Ramos (cell line): ENCODE measurements at regions not wholly inside any gene's neighbourhood (a gene's known extent, or its start where the extent isn't known, plus 50 kb on each side); places are given as distances from the start of the nearest gene placed in this dataset.
"Not testable (repeated sequence)": the region's sequence is repeated elsewhere in the genome, so short reads cannot be mapped to it uniquely, and the experiment has no call there.

Experiments
- in situ Hi-C: fragments of 300-500 bp; cut with MboI; formaldehyde crosslinking; loops from one replicate; pipeline ENCODE4 v1.14.3; 2022; ENCODE audit warnings: low sequenced_read_pairs; ENCODE audit not compliant: unreplicated experiment

DNA sequence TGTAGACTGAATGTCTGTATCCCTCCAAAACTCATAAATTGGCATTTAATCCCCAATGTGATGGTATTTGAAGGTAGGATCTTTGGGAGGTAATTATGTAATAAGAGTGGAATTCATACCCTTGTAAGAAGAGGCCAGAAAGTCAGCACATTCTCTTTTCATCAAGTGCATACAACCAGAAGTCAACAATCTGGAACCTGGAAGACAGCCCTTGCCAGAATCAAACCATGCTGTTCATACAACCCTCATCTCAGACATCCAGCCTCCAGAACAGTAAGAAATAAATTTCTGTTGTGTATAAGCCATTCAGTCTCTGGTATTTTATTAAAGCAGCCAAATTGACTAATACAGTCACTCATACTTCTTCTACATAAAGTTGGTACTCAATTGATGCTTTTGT lies 481.0 kb upstream of the SOX9 start:
- in situ Hi-C loops = no loop called here

DNA sequence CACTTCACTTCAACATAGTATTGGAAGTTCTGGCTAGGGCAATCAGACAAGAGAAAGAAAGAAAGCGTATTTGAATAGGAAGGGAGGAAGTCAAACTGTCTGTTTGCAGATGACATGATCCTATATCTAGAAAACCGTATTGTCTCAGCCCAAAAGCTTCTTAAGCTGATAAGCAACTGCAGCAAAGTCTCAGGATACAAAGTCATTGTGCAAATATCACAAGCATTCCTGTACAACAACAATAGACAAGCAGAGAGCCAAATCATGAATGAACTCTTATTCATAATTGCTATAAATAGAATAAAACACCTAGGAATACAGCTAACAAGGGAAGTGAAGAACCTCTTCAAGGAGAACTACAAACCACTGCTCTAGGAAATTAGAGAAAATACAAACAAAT lies 473.9 kb upstream of the SOX9 start:
- in situ Hi-C loops = not testable (repeated sequence)

DNA sequence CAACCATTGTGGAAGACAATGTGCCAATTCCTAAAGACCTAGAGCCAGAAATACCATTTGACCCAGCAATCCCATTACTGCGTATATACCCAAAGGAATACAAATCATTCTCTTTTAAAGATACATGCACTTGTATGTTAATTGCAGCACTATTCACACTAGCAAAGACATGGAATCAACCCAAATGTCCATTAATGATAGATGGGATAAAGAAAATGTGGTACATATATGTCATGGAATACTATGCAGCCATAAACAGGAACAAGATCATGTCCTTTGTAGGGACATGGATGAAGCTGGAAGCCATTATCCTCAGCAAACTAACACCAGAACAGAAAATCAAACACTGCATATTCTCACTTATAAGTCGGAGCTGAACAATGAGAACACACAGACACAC lies 472.5 kb upstream of the SOX9 start:
- in situ Hi-C loops = not testable (repeated sequence)

DNA sequence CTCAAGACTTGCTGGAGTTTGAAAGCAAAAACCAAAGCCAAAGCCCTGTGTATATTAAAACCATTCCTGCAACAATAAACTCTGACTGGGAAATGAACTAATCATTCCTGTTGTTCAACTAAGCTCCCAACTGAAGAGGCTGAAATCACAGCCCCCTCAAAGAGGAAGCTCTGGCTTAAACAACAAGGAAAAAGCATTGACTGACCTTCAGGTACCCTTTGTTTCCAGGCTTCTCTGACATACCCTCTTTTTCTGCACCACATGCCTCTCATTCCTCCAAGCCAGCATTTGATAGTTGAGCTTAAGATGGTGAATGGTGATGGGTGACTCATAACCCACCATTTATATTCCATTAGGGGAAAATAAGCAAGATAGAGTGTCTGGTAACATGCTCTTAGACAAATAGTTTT lies 470.9 kb upstream of the SOX9 start:
- in situ Hi-C loops = no loop called here

DNA sequence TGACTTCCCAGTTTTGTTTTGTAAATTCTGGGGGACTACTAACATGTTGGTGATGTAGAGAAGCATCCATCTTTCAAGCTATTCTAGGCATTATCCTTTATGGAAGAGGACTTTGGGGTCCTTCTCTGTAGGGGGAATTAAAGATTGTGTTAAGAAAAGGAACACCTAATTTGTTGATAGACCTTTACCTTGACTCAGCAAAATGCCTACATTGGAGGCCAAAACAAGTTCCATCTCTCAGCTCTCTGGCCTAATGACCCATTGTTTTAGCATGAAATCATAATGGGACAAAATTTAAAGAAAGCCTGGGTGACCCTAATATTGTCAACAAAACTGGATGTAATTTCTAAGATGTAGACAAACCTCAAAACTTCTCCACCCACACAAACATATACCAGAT lies 465.3 kb upstream of the SOX9 start:
- in situ Hi-C loops = no loop called here

DNA sequence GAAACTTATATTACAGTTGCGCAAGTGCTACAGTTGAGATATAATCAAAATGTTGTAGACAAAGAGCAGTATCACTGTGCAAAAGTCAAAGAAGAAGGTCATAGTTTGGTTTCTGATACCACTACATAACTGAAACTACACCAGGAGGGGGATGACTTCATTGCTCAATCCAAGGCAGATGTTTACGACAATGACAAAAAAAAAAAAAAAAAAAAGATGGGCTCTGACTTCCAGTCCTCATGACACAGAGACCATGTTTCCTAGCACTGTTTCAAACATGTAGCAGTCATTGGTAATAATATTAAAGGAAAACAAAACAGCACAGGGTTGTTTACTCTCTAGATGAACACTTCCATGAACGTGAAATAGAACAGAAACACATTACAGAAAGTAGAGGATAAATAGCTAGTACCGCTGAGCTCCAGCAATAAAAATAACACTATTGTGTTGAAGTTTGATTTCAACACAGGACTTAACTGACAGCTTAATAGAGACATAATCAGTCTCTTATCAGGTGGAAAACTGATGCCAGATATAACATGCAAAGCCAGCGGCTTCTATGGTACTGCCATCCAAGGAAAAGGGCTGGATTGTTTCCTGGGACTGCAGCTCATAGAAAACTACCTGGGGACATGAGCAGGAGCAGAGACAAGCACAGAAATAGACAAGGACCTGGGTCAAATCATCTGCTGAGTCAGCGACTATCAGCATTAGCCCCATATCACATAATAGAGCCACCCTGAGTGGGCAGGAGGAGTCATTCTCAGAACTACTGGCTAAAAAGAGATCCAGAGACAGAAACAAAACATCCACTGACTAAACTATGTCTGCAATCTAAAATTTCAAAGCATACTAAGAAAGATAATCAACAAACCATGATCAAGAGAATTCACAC lies 463.6 kb upstream of the SOX9 start:
- in situ Hi-C loops = no loop called here

DNA sequence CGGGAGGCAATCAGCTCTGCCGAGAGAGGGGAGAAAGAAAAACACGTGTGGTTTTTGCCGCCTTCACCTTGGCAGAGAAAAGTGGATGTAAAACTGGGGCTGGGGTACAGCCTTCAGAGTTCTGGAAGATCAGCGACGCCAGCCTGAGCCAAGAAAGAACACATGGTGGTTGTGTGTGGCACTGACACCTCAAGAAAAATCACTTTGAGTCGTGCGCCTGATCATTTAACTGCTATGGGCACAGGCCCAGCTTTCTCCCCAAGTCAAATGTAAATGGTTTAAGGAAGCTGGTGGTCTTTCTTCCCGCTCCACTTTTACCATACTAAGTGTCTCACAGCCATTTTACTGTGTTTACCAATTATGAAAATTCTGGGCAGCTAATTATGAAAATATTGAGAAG lies 461.8 kb upstream of the SOX9 start:
- in situ Hi-C loops = no loop called here

DNA sequence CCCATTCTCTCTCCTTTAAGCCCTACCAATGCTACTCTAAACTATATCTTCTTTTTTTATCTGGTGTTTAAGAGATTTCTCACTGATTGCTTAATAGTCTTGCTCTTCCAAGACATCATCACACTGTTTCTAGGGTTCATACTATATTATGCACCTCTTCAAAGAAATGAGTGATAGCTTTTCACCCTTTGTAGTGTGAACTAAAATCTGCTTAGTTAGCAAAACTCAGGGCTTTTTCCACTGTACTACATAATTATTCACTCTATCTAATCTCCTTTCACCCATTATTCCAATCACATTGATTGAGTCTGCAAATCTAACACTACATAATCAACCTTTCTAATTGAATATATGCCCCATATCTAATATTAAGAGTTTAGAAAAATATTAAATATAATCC lies 456.0 kb upstream of the SOX9 start:
- in situ Hi-C loops = no loop called here

DNA sequence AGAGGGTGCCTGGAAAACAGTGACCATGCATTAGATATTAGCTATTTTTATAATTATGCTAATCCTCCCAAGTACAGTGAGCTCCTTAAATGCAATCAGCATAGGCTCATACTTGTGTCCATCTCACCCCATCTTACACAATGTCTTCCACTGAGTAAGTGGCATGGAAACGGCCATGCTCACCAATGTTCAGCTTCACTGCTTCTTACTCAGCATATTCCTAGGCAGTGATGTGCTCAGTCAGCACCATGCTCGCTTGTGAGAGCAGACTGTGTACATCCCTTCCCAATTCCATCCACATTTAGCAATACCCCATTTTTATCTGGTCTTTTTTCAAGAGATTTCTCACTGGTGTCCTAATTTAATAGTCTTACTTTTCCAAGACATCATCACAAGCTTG lies 454.8 kb upstream of the SOX9 start:
- in situ Hi-C loops = no loop called here

DNA sequence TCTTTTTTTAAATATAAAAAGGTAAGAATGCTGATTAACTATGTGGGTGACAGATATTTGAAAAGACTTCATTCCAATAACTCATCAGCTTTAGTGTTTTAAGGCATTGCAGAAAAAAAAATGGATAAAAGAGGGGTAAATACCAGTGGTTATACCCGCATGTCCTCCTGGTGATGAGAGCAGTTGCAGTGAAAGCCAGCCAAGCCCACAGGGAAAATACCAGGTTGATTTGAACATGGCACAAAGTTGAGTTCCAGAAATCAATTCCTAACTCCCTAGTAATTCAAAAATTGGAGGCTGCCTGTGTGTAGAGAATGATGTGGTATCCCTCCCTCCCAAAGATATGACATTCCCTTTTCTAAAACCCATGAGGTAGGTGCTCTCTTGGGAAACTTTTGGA lies 453.2 kb upstream of the SOX9 start:
- in situ Hi-C loops = no loop called here

DNA sequence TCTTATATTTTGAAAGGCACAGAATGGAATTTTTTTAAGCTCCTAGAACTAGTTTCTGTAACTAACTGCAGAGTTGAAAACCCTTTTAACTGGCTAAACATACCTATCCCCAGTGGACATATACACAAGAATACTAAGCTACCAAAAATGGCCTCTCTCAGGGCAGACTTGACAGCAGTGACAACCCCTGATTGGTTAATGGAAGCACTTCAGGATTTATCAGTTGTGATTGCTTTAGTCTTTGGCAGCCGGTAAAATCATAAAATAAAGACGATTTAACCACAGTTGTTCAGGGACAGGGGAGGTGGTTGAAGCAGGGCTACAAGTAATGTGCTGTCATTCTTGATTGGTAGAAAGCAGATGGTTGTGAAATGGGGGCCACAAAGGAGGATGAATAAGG lies 452.0 kb upstream of the SOX9 start:
- in situ Hi-C loops = no loop called here

DNA sequence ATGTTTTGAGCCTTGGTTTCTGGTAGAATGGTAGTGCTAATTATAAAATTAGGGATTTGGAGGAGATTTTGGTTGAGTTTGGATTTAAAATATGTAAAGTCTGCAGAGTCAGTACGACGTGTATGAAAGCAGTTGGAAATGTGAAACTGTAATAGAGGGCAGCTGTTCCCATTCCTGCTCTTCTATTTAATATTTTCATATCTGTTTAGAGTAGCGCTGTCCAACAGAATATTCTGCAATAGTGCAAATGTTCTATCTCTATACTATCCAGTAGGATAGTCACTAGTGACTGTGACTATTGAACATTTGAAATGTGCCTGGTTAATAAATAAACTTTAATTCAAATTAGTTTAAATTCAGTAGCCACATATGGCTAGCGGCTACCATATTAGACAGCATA lies 443.4 kb upstream of the SOX9 start:
- in situ Hi-C loops = no loop called here

DNA sequence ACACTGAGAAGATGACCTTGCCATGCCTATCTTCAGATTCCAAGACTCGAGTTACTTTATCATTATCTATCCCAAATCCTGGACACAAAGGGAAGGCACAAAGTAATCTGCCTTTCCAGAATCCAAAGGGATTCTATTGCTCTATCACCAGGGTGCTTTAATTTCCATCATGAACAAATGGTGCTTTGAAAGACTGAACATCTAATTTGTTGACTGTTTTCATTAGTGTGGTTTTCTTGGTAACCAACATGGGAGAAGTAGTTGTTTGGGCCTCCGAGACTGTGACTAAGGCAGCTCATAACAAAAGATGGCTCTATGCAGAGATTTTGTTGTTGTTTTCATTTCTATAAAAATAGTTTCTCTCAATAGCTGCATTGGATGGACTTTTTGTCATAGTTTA lies 441.0 kb upstream of the SOX9 start:
- in situ Hi-C loops = no loop called here

DNA sequence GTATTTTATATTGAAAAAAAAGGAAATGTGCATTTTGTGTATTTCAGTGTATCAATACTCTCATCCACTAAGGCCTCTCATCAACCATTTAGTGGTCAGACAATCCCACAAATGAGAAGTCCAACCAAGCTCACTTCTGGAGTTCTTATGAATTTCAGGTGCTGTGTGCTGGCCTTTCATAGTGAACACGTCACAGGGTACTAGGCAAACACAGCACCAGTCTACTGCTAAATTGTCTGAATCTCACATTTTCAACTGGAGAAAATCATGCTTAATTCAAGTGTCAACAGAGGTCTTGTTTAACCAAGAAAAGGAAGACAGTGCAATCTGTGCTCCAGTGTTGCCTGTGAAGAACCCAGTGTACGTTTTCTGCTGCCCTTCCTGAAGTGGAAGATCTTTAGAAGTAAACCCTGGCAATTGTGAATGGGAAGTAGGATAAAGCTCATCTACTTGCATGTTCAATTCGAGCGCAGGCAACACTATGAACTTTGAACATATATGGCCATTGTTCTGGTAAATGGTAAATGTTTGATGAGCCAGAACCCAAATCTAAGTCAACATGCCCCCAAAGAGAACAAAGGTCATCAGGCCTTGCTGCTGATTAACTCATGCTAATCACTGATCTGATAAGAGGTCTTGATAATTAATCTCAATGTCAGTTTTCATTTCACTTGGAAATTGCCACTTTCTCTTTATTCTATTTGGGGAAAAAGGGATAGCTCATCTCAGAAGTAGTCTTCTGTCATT lies 439.2 kb upstream of the SOX9 start:
- in situ Hi-C loops = no loop called here

DNA sequence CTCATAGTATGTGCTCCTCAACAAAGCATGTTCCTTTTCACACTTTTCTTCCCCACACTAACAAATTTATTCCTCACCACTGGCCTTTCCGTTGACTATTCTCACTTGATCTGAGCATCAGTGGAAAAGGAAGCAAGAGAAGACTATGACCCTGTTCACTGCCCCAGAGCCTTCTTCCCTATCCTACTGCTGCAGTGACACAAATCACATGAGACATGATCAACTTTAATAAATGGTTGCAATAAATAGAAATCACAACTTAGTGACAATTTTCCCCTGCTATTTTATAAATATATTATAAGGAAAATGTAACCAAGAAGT lies 438.7 kb upstream of the SOX9 start:
- in situ Hi-C loops = no loop called here

DNA sequence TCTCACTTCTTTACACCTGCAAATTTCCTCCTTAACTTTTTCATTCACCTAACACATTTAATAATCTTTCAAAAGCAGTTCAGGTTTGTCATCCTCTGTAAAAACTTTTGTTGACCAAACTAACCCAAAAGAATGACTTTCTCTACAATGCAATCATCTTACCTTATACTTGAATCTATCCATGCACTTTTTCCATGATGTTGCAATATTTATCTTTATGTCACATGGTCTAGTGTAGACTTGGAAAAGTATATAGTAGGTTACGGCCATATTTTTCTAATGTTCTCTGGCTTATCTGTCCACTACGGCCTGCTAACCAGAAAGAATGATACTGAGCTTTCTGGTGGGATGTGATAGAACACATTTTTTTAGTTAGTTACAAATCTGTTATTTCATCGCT lies 431.0 kb upstream of the SOX9 start:
- in situ Hi-C loops = no loop called here

DNA sequence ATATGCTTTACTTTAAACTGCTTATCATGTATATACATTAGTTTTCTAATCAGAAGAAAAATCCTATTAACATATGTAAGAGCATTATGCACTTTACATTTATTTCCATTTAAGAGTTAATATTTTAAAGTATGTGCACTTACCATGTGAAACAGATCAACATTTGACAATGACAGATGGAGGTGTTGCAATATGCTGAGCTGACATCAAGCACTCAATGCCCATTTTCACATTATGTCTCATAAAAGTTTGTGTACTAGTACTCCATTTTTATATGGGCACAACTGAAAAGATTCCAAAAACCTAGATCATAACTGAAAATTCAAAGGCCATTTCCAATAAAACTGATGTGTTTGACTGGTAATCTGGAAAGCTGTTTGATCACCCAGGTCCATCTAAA lies 420.9 kb upstream of the SOX9 start:
- in situ Hi-C loops = no loop called here

DNA sequence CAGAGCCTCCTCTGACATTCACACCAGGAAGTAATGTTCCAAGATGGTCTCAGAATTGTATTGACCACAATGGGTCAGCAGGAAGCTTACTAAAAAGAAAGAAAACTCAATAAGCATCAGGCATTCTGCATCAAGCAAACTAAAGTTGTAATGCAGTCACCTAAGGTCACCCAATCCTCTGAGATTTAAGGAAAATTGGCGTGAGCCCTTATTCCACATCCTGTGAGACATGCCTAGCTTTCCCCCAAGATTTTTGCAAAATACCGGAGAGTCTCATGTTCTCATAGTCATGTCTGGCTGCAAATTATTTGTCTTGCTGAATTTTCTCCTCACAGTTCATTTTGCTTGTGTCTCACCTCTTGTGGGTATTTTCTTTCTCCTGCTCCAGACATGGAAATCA lies 417.1 kb upstream of the SOX9 start:
- in situ Hi-C loops = no loop called here

DNA sequence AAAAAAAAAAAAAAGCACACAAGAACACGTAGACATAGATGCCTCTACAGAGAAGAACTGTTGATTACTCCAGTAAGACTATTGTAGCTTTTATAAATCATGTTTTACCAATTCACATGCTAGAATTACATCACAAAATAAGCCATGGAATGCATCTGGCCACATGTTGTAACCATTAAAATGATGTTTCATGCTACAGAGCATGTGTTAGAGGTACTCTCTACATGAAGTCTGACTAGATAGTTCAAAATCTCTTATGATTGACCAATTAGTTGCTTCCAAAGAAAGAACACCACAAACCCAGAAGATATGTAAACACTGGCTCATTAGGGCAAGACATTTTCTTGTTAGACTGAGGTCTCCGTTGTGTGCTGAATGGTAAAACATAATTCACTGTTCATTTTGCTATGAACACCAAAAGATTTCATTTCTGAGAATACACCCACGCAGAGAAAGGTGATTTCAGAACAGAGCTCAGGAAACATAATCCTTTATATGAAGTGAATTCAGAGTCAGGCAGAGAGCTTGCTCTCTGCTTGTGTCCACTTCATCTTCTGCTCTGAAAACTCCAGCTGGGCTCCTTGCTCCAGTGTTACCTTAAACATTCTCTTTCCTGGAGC lies 411.4 kb upstream of the SOX9 start:
- in situ Hi-C loops = no loop called here

DNA sequence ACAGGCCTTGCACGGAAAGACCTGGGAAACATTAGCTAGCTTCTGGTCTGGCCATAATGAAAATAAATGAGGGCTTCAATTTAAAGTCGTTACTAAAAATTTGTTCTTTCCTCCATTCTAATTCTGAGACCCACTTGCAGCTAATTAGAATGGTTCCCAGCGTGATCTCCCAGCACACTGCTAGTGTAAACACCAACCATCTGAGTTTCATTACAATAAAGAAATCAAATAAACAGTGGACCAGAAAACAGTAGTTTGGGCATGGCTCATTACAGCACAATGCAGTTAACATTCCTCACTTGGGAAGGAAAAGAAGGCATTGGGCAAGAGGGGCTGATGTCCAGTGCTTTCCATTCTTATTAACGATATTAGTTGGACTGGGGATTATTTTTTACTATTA lies 410.9 kb upstream of the SOX9 start:
- in situ Hi-C loops = no loop called here

DNA sequence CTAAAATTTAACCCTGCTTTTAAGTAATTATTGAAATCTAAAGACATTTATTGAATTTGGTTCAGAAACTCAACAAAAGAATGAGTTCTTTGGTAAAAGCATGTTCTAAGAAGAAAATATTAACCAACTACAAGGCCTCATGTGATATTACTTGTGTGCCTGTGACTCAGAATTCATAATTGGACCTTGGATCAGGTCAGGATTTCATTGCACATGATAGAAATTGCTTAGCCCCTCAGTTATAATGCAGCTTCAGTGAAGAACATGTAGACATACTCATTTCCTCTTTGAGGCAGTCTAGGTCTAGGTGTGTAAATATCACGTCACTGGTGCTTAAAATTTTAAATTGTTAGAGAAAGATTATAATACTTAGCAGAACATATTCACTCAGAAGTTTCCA lies 410.0 kb upstream of the SOX9 start:
- in situ Hi-C loops = no loop called here

DNA sequence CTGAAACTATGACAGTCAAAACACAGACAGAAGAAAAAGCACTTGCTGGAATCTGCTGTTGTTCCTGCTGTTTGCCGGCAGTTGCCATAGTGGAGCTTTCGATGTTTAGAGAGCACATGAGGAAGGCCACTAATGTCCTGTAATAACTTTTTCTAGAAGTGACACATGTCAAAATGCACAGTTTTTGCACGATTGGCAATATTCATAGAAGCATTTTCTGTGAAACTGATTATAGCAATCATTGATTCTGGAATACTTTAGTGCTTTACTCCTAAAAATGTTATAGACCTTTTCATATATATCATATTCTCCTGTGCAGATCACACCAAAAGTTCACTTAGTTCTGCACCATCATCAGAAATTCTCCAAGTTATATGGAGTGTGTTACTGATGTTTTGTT lies 407.0 kb upstream of the SOX9 start:
- in situ Hi-C loops = no loop called here
